ENCODE measurements at regions not wholly inside any gene's neighbourhood (a gene's known extent, or its start where the extent isn't known, plus 50 kb on each side); places are given as distances from the start of the nearest gene placed in this dataset.

GRCh38 chr3:8213286-8213685, 288.3 kb upstream of the LMCD1 start:
- Histone ChIP-seq H3K9ac (ENCODE audit: low read depth in 1 of 3, low read length in 3 of 3) (no peak overlapping the region), H3K27me3 (ENCODE audit: control insufficient read depth in 3 of 3, insufficient read depth in 3 of 3, low read length in 3 of 3) (no peaks in the 10 kb centered on the region), H3K4me1 (ENCODE audit: control insufficient read depth in 3 of 3, insufficient read depth in 3 of 3, low read length in 3 of 3) (no peaks in the 10 kb centered on the region), H3K27ac (ENCODE audit: low read depth, low read length) (no peak overlapping the region), H3K9me3 (ENCODE audit: control insufficient read depth in 3 of 3, low read length in 3 of 3) (no peaks in the 10 kb centered on the region), H3K4me3 (ENCODE audit: low read length in 3 of 3) (no peak overlapping the region), H3K36me3 (ENCODE audit: control insufficient read depth in 3 of 3, insufficient read depth in 3 of 3, low read length in 3 of 3) (no peaks in the 10 kb centered on the region)

- Histone ChIP-seq H3K9me3 (ENCODE audit: control insufficient read depth in 3 of 3, low read length in 3 of 3) (no peaks in the 10 kb centered on the region), H3K4me1 (ENCODE audit: control insufficient read depth in 3 of 3, insufficient read depth in 3 of 3, low read length in 3 of 3) (no peaks in the 10 kb centered on the region), H3K27ac (ENCODE audit: low read depth, low read length) (no peak overlapping the region), H3K27me3 (ENCODE audit: control insufficient read depth in 3 of 3, insufficient read depth in 3 of 3, low read length in 3 of 3) (no peaks in the 10 kb centered on the region), H3K9ac (ENCODE audit: low read depth in 1 of 3, low read length in 3 of 3) (no peak overlapping the region), H3K36me3 (ENCODE audit: control insufficient read depth in 3 of 3, insufficient read depth in 3 of 3, low read length in 3 of 3) (no peaks in the 10 kb centered on the region), H3K4me3 (ENCODE audit: low read length in 3 of 3) (no peak overlapping the region)
Observed at GRCh38 chr3:8215821-8216220, 285.8 kb upstream of the LMCD1 start.

- H3K9me3 ChIP-seq (ENCODE audit: control insufficient read depth in 3 of 3, low read length in 3 of 3): no peaks in the 10 kb centered on the region
- H3K36me3 ChIP-seq (ENCODE audit: control insufficient read depth in 3 of 3, insufficient read depth in 3 of 3, low read length in 3 of 3): no peaks in the 10 kb centered on the region
- H3K27me3 ChIP-seq (ENCODE audit: control insufficient read depth in 3 of 3, insufficient read depth in 3 of 3, low read length in 3 of 3): no peaks in the 10 kb centered on the region
- H3K27ac ChIP-seq (ENCODE audit: low read depth, low read length): no peak overlapping the region
- no peak overlapping the region for H3K9ac ChIP-seq (ENCODE audit: low read depth in 1 of 3, low read length in 3 of 3)
- no peaks in the 10 kb centered on the region for H3K4me1 ChIP-seq (ENCODE audit: control insufficient read depth in 3 of 3, insufficient read depth in 3 of 3, low read length in 3 of 3)
- H3K4me3 ChIP-seq (ENCODE audit: low read length in 3 of 3): no peak overlapping the region
Observed at GRCh38 chr3:8218353-8218940, 283.2 kb upstream of the LMCD1 start.

GRCh38 chr3:8220291-8220690, 281.3 kb upstream of the LMCD1 start:
- Histone ChIP-seq H3K4me3 (ENCODE audit: low read length in 3 of 3) (no peak overlapping the region), H3K27me3 (ENCODE audit: control insufficient read depth in 3 of 3, insufficient read depth in 3 of 3, low read length in 3 of 3) (no peaks in the 10 kb centered on the region), H3K9me3 (ENCODE audit: control insufficient read depth in 3 of 3, low read length in 3 of 3) (no peaks in the 10 kb centered on the region), H3K27ac (ENCODE audit: low read depth, low read length) (no peak overlapping the region), H3K4me1 (ENCODE audit: control insufficient read depth in 3 of 3, insufficient read depth in 3 of 3, low read length in 3 of 3) (no peaks in the 10 kb centered on the region), H3K9ac (ENCODE audit: low read depth in 1 of 3, low read length in 3 of 3) (no peak overlapping the region), H3K36me3 (ENCODE audit: control insufficient read depth in 3 of 3, insufficient read depth in 3 of 3, low read length in 3 of 3) (no peaks in the 10 kb centered on the region)

GRCh38 chr3:8223766-8224165, 277.9 kb upstream of the LMCD1 start:
- no peak overlapping the region for H3K9ac ChIP-seq (ENCODE audit: low read depth in 1 of 3, low read length in 3 of 3)
- no peak overlapping the region for H3K27ac ChIP-seq (ENCODE audit: low read depth, low read length)
- no peak overlapping the region for H3K4me3 ChIP-seq (ENCODE audit: low read length in 3 of 3)
- H3K27me3 ChIP-seq (ENCODE audit: control insufficient read depth in 3 of 3, insufficient read depth in 3 of 3, low read length in 3 of 3): no peaks in the 10 kb centered on the region
- H3K9me3 ChIP-seq (ENCODE audit: control insufficient read depth in 3 of 3, low read length in 3 of 3): no peaks in the 10 kb centered on the region
- no peaks in the 10 kb centered on the region for H3K4me1 ChIP-seq (ENCODE audit: control insufficient read depth in 3 of 3, insufficient read depth in 3 of 3, low read length in 3 of 3)
- H3K36me3 ChIP-seq (ENCODE audit: control insufficient read depth in 3 of 3, insufficient read depth in 3 of 3, low read length in 3 of 3): no peaks in the 10 kb centered on the region

- no peaks in the 10 kb centered on the region for H3K4me1 ChIP-seq (ENCODE audit: control insufficient read depth in 3 of 3, insufficient read depth in 3 of 3, low read length in 3 of 3)
- H3K27ac ChIP-seq (ENCODE audit: low read depth, low read length): no peak overlapping the region
- no peak overlapping the region for H3K4me3 ChIP-seq (ENCODE audit: low read length in 3 of 3)
- no peaks in the 10 kb centered on the region for H3K9me3 ChIP-seq (ENCODE audit: control insufficient read depth in 3 of 3, low read length in 3 of 3)
- no peaks in the 10 kb centered on the region for H3K27me3 ChIP-seq (ENCODE audit: control insufficient read depth in 3 of 3, insufficient read depth in 3 of 3, low read length in 3 of 3)
- H3K36me3 ChIP-seq (ENCODE audit: control insufficient read depth in 3 of 3, insufficient read depth in 3 of 3, low read length in 3 of 3): no peaks in the 10 kb centered on the region
- H3K9ac ChIP-seq (ENCODE audit: low read depth in 1 of 3, low read length in 3 of 3): no peak overlapping the region
Observed at GRCh38 chr3:8224941-8225340, 276.7 kb upstream of the LMCD1 start.

GRCh38 chr3:8233938-8234337, 267.7 kb upstream of the LMCD1 start:
- Histone ChIP-seq H3K36me3 (ENCODE audit: control insufficient read depth in 3 of 3, insufficient read depth in 3 of 3, low read length in 3 of 3) (no peaks in the 10 kb centered on the region), H3K9me3 (ENCODE audit: control insufficient read depth in 3 of 3, low read length in 3 of 3) (no peaks in the 10 kb centered on the region), H3K9ac (ENCODE audit: low read depth in 1 of 3, low read length in 3 of 3) (no peak overlapping the region), H3K4me3 (ENCODE audit: low read length in 3 of 3) (no peak overlapping the region), H3K27me3 (ENCODE audit: control insufficient read depth in 3 of 3, insufficient read depth in 3 of 3, low read length in 3 of 3) (no peaks in the 10 kb centered on the region), H3K27ac (ENCODE audit: low read depth, low read length) (no peak overlapping the region), H3K4me1 (ENCODE audit: control insufficient read depth in 3 of 3, insufficient read depth in 3 of 3, low read length in 3 of 3) (peaks cover 0 to 8% (median 4%) of the 10 kb centered on the region in 3 donors)

- H3K27ac ChIP-seq (ENCODE audit: low read depth, low read length): no peak overlapping the region
- no peak overlapping the region for H3K9ac ChIP-seq (ENCODE audit: low read depth in 1 of 3, low read length in 3 of 3)
- H3K27me3 ChIP-seq (ENCODE audit: control insufficient read depth in 3 of 3, insufficient read depth in 3 of 3, low read length in 3 of 3): no peaks in the 10 kb centered on the region
- no peak overlapping the region for H3K4me3 ChIP-seq (ENCODE audit: low read length in 3 of 3)
- H3K4me1 ChIP-seq (ENCODE audit: control insufficient read depth in 3 of 3, insufficient read depth in 3 of 3, low read length in 3 of 3): peaks cover 0 to 8% (median 4%) of the 10 kb centered on the region in 3 donors
- no peaks in the 10 kb centered on the region for H3K36me3 ChIP-seq (ENCODE audit: control insufficient read depth in 3 of 3, insufficient read depth in 3 of 3, low read length in 3 of 3)
- no peaks in the 10 kb centered on the region for H3K9me3 ChIP-seq (ENCODE audit: control insufficient read depth in 3 of 3, low read length in 3 of 3)
Observed at GRCh38 chr3:8236264-8236663, 265.4 kb upstream of the LMCD1 start.

GRCh38 chr3:8237893-8238292, 263.7 kb upstream of the LMCD1 start:
- H3K27me3 ChIP-seq (ENCODE audit: control insufficient read depth in 3 of 3, insufficient read depth in 3 of 3, low read length in 3 of 3): no peaks in the 10 kb centered on the region
- H3K4me1 ChIP-seq (ENCODE audit: control insufficient read depth in 3 of 3, insufficient read depth in 3 of 3, low read length in 3 of 3): peaks cover 0 to 8% (median 4%) of the 10 kb centered on the region in 3 donors
- no peaks in the 10 kb centered on the region for H3K9me3 ChIP-seq (ENCODE audit: control insufficient read depth in 3 of 3, low read length in 3 of 3)
- no peaks in the 10 kb centered on the region for H3K36me3 ChIP-seq (ENCODE audit: control insufficient read depth in 3 of 3, insufficient read depth in 3 of 3, low read length in 3 of 3)
- H3K27ac ChIP-seq (ENCODE audit: low read depth, low read length): no peak overlapping the region
- no peak overlapping the region for H3K9ac ChIP-seq (ENCODE audit: low read depth in 1 of 3, low read length in 3 of 3)
- H3K4me3 ChIP-seq (ENCODE audit: low read length in 3 of 3): no peak overlapping the region

GRCh38 chr3:8238432-8238831, 263.2 kb upstream of the LMCD1 start:
- no peaks in the 10 kb centered on the region for H3K36me3 ChIP-seq (ENCODE audit: control insufficient read depth in 3 of 3, insufficient read depth in 3 of 3, low read length in 3 of 3)
- no peak overlapping the region for H3K27ac ChIP-seq (ENCODE audit: low read depth, low read length)
- H3K4me3 ChIP-seq (ENCODE audit: low read length in 3 of 3): no peak overlapping the region
- no peaks in the 10 kb centered on the region for H3K27me3 ChIP-seq (ENCODE audit: control insufficient read depth in 3 of 3, insufficient read depth in 3 of 3, low read length in 3 of 3)
- no peaks in the 10 kb centered on the region for H3K9me3 ChIP-seq (ENCODE audit: control insufficient read depth in 3 of 3, low read length in 3 of 3)
- no peak overlapping the region for H3K9ac ChIP-seq (ENCODE audit: low read depth in 1 of 3, low read length in 3 of 3)
- peaks cover 0 to 8% (median 4%) of the 10 kb centered on the region in 3 donors for H3K4me1 ChIP-seq (ENCODE audit: control insufficient read depth in 3 of 3, insufficient read depth in 3 of 3, low read length in 3 of 3)
